Stimulated activated CD4-positive, alpha-beta T cell treated with anti-CD3 and anti-CD28 coated beads, Interleukin-12 subunit alpha, Interleukin-12 subunit beta, amount 100 ng/mL, for 48 hours (primary cell): ENCODE measurements at regions not wholly inside any gene's neighbourhood (a gene's known extent, or its start where the extent isn't known, plus 50 kb on each side); places are given as distances from the start of the nearest gene placed in this dataset.
"Not testable (repeated sequence)": the region's sequence is repeated elsewhere in the genome, so short reads cannot be mapped to it uniquely, and the experiment has no call there.

ENCODE experiments used
- DNase-seq, 3 donors: peaks; one replicate each; pipeline ENCODE4 v3.0.0-alpha.2; 2020; ENCODE audit warnings: low read depth in 2 of 3, low spot score in 1 of 3

- DNase-seq, result not testable (repeated sequence)
These were observed 50.8 kb downstream of the PPIAL4G start for GRCh38 chr1:148432318-148432717.

- DNase-seq, result not testable (repeated sequence)
These were observed 53.2 kb downstream of the PPIAL4G start for GRCh38 chr1:148429856-148430255.

- peak; percentile 21 to 36 (median 27) for DNase-seq
These were observed 56.0 kb downstream of the PPIAL4G start for GRCh38 chr1:148426940-148427611.

- not testable (repeated sequence) for DNase-seq
These were observed 56.7 kb downstream of the PPIAL4G start for GRCh38 chr1:148426385-148426784.

DNA sequence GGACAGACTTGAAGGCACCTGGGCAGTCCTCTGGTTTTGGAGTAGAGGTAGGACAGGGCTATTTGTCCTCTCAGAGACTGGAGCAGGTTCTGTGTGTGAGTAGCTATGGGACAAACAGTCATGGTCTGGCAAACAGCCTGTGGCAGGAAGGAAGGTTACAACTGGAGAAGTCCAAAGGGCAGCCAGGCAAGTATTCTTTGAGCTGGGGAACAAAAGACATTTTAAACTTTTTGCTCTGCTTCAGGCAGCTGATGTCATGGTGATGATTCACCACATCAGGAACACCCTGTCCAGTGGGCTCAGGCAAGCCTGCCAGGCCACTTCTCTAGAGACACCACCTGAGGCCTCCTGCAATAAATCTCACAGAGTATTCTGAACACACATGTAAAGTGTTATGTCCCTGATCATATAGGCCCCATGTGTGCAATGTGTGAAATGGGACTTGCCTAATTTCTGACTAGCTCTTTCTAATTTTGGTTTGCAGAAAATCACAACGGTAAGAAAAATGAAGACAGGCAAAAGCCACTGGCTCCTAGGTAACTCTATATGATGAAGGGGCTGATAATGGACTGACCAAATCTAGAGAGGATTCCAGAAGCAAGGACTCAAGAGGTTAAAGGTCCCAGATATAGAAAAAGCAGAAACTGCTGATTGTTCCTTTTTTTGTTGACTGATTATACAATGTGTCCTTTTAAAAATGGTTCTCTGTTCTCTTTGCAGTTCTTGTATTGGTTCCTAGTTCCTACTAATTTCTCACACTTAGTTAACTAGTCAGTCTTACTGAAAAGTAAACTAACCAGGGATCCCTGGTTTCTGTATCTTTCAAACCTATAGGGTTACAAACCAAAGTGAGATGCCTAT, 58.7 kb downstream of the PPIAL4G start:
- not testable (repeated sequence) for DNase-seq

DNA sequence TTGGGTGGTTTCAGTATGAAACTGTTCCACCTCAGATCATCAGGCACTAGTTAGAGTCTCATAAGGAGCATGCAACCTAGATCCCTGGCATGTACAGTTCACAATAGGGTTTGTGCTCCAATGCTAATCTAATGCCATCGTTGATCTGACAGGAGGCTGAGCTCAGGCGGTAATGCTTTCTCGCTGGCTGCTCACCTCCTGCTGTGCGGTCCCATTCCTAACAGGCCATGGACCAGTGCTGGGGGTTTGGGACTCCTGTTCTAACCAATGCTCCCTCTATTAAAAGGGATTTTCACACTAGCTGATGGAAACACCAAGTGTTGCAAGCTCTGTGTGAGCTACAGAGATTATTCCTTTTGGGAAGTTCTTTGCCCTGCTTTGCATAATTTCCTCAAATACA, 60.2 kb downstream of the PPIAL4G start:
- DNase-seq, result not testable (repeated sequence)

DNA sequence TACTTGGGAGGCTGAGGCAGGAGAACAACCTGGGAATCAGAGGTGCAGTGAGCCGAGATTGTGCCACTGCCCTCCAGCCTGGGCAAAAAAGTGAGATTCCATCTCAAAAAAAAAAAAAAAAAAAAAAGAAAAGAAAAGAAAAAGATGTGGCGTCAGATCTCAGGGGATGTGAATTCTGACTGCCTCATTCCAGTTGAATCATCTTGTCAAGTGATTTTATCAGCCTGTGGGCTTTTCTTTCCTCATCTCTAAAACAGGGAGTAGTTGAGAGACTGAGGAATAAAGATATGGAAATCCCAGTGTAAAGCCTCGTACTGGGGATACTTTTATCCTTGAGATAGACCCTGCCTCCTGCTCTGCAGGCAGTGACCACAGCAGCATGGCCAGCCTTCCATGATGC, 65.9 kb downstream of the PPIAL4G start:
- DNase-seq, result not testable (repeated sequence)

- not testable (repeated sequence) for DNase-seq
These were observed 69.7 kb downstream of the PPIAL4G start for GRCh38 chr1:148413385-148413784.

DNA sequence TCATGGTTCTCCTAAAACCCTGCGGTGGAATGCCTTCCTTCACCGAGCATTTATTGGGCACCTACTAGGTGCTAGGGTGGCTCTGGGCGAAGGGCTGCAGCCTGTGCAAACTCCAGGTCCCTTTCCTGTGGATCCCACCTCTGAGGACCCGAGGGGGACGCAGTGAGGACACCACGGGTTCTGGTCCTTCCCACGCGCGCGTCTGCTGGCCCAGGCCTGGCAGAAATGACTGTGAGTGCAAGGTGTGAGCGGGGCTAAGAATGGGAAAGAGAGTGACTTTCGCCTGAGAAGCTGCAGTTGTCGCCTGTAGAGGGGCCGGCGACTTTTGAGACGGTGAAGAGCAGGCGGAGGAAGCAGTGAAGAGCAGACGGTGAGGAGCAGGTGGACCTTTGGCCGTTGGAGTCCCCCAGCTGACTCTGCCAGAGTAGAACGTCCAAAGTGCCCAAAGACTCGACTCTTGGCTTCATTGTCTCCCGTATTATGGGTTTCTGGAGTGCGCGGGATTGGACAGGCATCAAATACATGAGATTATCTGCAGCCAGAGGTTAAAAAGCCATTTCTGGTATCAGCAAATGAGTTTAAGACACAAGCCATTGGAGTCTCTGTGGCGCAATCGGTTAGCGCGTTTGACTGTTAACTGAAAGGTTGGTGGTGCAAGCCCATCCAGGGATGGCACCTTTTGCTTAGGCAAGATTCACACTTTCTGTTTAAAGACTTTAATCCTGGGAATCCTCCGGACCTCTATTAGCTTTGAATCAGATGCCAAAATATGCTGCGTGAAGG, 78.1 kb downstream of the PPIAL4G start:
- not testable (repeated sequence) for DNase-seq

DNA sequence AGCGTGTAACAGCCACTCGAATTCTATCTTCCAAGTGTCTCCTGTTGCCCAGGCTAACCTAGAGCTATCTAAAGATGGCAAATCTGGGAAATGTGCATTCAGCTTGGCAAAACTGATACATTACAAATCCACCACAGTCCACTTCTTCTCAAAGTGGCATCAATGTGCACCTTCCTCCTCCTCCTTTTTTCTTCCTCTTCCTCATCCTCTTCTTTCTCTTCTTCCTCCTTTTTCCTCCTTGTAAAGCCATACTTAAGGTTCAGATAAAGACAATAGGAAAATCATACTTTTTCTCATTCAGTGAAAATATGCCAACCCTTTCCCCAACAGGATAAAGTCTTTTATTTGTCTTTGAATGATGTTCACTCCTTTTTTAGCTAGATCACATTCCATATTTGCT, 79.2 kb downstream of the PPIAL4G start:
- DNase-seq, result not testable (repeated sequence)

DNA sequence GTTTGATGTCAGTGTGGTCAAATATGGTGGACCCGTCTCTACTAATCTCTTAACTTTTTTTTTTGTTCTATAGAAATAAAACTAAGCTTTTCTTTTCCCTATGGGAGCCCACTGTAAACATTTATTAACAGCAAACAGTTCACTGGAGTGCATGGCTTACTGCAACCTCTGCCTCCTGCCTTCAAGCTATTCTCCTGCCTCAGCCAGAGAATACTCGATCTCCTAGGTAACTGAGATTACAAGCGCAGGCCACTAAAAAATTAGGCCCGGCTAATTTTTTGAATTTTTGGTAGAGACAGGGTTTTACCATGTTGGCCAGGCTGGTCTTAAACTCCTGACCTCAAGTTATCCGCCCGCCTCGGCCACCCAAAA, 80.0 kb downstream of the PPIAL4G start:
- not testable (repeated sequence) for DNase-seq

- peak; percentile 67 to 81 (median 80) for DNase-seq
These were observed 80.7 kb downstream of the PPIAL4G start for GRCh38 chr1:148402152-148403084.

DNA sequence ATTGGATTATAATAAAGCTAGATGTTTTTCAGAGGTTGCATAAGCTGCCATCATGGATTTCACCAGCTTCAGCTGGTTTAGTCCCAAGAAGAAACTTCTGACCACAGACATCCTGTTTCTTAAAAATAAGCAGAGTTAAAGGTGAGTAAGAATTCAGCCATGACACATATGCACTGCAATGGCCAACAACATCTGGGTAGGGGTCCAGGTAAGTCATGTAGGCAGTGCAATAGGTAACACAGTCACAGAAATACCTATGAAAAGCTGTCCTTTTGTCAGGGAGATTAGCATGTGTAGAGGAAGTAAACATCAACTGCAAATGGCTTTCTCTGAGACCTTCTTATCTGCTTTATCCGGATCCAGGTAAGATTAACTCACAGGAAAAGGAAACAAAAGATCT, 85.6 kb downstream of the PPIAL4G start:
- not testable (repeated sequence) for DNase-seq

- DNase-seq, result not testable (repeated sequence)
These were observed 90.6 kb downstream of the PPIAL4G start for GRCh38 chr1:148392505-148392904.

DNA sequence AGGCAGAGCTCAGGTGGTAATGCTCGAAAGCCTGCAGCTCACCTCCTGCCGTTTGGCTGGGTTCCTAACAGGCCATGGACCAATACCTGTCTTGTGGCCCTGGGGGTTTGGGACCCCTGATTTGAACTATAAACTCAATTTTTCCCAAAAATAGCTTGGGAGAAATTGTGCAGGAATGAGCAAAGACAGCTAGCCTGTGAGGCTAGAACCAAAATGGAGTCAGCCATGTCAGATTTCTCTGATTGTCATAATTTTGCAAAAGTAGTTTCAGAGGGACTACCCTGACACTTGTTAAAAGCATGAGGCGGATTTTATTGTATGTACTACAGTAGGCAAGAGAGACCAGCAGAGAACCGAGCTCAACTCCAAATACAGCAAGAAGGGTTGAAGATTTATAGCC, 91.8 kb downstream of the PPIAL4G start:
- not testable (repeated sequence) for DNase-seq

DNA sequence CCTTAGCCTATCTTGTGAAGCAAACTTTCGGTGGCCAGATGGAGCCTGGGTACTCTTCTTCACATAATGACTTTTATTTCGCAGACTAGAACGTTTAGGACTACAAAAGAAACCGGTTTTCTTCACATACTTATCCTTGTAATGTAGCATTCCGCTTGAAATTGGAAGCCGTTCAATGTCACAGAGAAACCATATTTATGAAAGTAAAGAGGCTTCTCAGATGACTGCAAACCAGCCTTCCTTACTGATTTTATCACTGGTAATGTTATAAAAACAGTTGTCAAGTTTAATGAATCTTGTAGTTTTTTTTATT, 94.1 kb downstream of the PPIAL4G start:
- no peak for DNase-seq

DNA sequence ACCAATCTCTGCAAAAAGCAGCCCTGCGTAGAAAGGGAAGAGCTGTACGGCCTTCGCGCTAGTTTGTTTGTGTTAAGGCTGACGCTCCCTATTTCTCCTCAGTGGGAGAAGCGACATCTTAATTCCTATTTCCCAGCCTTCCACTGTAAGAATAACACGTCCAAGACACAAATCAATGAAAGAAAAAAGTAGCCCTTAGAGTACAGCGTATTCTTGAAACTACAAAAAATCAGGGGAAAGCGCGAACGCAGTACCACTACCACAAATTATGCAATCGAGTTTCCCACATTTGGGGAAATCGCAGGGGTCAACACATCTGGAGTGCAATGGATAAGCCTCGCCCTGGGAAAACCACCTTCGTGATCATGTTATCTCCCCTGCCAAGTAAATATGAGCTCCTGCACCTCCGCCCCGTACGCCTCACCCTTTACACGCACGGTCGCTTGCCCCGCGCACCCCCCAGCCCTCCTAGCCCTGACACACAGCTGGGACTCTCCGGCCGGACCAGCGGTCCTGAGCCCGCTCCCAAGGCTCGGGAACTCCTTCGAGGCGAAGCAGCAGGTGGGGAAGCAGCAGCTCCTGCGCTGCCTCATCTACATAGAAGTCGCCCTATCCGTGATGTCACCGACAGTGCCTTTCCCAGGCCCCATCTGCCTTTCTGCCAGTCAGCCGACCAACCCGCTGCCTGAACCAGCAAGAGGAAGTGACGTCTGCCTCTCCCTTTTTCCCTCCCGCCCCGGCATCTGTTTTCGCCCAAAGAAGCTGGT, 94.7 kb downstream of the PPIAL4G start:
- peak; percentile 82 to 93 (median 85) for DNase-seq

DNA sequence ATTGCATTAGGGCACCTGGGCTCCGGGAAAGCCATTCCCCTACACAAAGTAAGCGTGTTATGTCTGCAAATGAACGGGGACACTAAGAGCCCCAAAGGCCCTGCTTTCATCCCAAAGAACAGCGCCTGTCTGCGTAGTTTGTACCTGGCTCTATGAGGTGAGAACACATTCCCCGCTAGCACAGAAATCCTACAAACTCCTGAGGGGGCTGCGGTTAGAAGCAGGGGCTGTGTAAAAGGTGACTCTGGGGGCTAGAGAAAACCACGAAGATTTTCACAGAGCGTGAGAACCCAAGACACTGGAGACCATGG, 95.2 kb downstream of the PPIAL4G start:
- not testable (repeated sequence) for DNase-seq

DNA sequence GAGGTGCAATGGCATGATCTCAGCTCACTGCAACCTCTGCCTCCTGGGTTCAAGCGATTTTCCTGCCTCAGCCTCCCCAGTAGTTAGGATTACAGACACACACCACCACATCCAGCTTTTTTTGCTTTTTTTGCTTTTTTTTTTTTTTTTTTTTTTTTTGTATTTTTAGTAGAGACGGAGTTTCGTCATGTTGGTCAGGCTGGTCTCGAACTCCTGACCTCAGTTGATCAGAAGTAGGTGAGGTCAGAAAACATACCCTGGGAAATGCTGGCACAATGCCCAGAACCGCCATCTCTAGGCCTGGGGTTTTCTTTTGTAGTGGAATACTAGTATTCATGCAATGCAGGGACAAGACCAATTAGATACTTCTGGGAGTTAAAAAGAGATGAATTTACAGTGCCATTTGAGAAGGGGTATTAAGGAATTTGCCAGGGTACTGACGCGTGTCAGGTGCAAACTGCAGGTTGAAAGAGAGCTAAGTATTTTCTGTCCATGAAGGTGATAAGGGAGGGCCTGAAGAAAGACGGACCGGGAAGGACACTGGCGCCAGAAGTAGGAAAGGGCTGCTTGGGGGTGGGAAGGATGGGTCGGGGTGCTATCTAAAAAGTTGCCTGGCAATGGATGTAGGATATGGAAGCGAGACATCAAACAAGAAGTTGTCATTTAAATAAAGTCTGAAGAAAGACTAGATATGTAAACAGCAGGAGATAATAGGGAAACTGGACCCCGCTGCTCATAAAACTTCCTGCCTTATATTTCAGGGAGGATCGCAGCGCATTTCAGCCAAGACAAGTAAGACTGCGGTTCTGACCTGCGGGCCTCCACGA, 95.8 kb downstream of the PPIAL4G start:
- DNase-seq, result not testable (repeated sequence)
